ENCODE measurements at regions not wholly inside any gene's neighbourhood (a gene's known extent, or its start where the extent isn't known, plus 50 kb on each side); places are given as distances from the start of the nearest gene placed in this dataset.

GRCh38 chr1:67594764-67595163 is 90.2 kb upstream of the GADD45A start:
- FAIRE-seq: no peak
- 90 to 96% (median 93%) methylated on average over 2 of the region's 2 CpGs for WGBS, 3 donors
- H3K27me3 ChIP-seq (ENCODE audit: control insufficient read depth in 3 of 3, insufficient read depth in 3 of 3, low read length in 3 of 3): no peaks in the 10 kb centered on the region

GRCh38 chr1:67596674-67597073 is 88.3 kb upstream of the GADD45A start:
- FAIRE-seq (no peak), DNase-seq (no peak)
- H3K36me3 ChIP-seq (ENCODE audit: control insufficient read depth in 3 of 3, insufficient read depth in 2 of 3, low read depth in 1 of 3, low read length in 3 of 3): no peaks in the 10 kb centered on the region
- no peaks in the 10 kb centered on the region for H3K9me3 ChIP-seq (ENCODE audit: control insufficient read depth in 2 of 2, insufficient read depth in 1 of 2, low read depth in 1 of 2, low read length in 1 of 2)
- WGBS, 3 donors: 66 to 76% (median 75%) methylated on average over 3 of the region's 3 CpGs
- no peak overlapping the region for H3K4me3 ChIP-seq (ENCODE audit: low read depth in 1 of 3, low read length in 3 of 3)
- no peaks in the 10 kb centered on the region for H3K4me1 ChIP-seq (ENCODE audit: control insufficient read depth in 3 of 3, insufficient read depth in 2 of 3, low read depth in 1 of 3, low read length in 2 of 3)
- H3K27ac ChIP-seq (ENCODE audit: low read depth in 1 of 3, low read length in 2 of 3): no peak overlapping the region
- no peaks in the 10 kb centered on the region for H3K27me3 ChIP-seq (ENCODE audit: control insufficient read depth in 3 of 3, insufficient read depth in 3 of 3, low read length in 3 of 3)

More at GRCh38 chr1:67594764-67595163, 90.2 kb upstream of the GADD45A start:
- H3K36me3 ChIP-seq (ENCODE audit: control insufficient read depth in 3 of 3, insufficient read depth in 2 of 3, low read depth in 1 of 3, low read length in 3 of 3): no peaks in the 10 kb centered on the region
- H3K4me3 ChIP-seq (ENCODE audit: low read depth in 1 of 3, low read length in 3 of 3): no peak overlapping the region
- H3K4me1 ChIP-seq (ENCODE audit: control insufficient read depth in 3 of 3, insufficient read depth in 2 of 3, low read depth in 1 of 3, low read length in 2 of 3): no peaks in the 10 kb centered on the region
- H3K9me3 ChIP-seq (ENCODE audit: control insufficient read depth in 2 of 2, insufficient read depth in 1 of 2, low read depth in 1 of 2, low read length in 1 of 2): no peaks in the 10 kb centered on the region
- no peak overlapping the region for H3K27ac ChIP-seq (ENCODE audit: low read depth in 1 of 3, low read length in 2 of 3)
- DNase-seq: no peak

- WGBS, 3 donors: 69 to 81% (median 78%) methylated on average over 3 of the region's 3 CpGs
- Histone ChIP-seq H3K27me3 (ENCODE audit: control insufficient read depth in 3 of 3, insufficient read depth in 3 of 3, low read length in 3 of 3) (no peaks in the 10 kb centered on the region), H3K4me1 (ENCODE audit: control insufficient read depth in 3 of 3, insufficient read depth in 2 of 3, low read depth in 1 of 3, low read length in 2 of 3) (no peaks in the 10 kb centered on the region), H3K4me3 (ENCODE audit: low read depth in 1 of 3, low read length in 3 of 3) (no peak overlapping the region), H3K27ac (ENCODE audit: low read depth in 1 of 3, low read length in 2 of 3) (no peak overlapping the region), H3K36me3 (ENCODE audit: control insufficient read depth in 3 of 3, insufficient read depth in 2 of 3, low read depth in 1 of 3, low read length in 3 of 3) (no peaks in the 10 kb centered on the region), H3K9me3 (ENCODE audit: control insufficient read depth in 2 of 2, insufficient read depth in 1 of 2, low read depth in 1 of 2, low read length in 1 of 2) (no peaks in the 10 kb centered on the region)
- DNase-seq (no peak), FAIRE-seq (no peak)
Measured at GRCh38 chr1:67597336-67597735, 87.7 kb upstream of the GADD45A start.

GRCh38 chr1:67599085-67599484 is 85.9 kb upstream of the GADD45A start:
- no peak overlapping the region for H3K27ac ChIP-seq (ENCODE audit: low read depth in 1 of 3, low read length in 2 of 3)
- H3K4me1 ChIP-seq (ENCODE audit: control insufficient read depth in 3 of 3, insufficient read depth in 2 of 3, low read depth in 1 of 3, low read length in 2 of 3): no peaks in the 10 kb centered on the region
- no peaks in the 10 kb centered on the region for H3K36me3 ChIP-seq (ENCODE audit: control insufficient read depth in 3 of 3, insufficient read depth in 2 of 3, low read depth in 1 of 3, low read length in 3 of 3)
- 27 to 53% (median 47%) methylated on average over 1 of the region's 1 CpG for WGBS, 3 donors
- H3K27me3 ChIP-seq (ENCODE audit: control insufficient read depth in 3 of 3, insufficient read depth in 3 of 3, low read length in 3 of 3): no peaks in the 10 kb centered on the region
- no peak overlapping the region for H3K4me3 ChIP-seq (ENCODE audit: low read depth in 1 of 3, low read length in 3 of 3)
- DNase-seq: no peak
- FAIRE-seq: no peak
- H3K9me3 ChIP-seq (ENCODE audit: control insufficient read depth in 2 of 2, insufficient read depth in 1 of 2, low read depth in 1 of 2, low read length in 1 of 2): no peaks in the 10 kb centered on the region

GRCh38 chr1:67601539-67601938 is 83.5 kb upstream of the GADD45A start:
- H3K27me3 ChIP-seq (ENCODE audit: control insufficient read depth in 3 of 3, insufficient read depth in 3 of 3, low read length in 3 of 3): no peaks in the 10 kb centered on the region
- no peak overlapping the region for H3K27ac ChIP-seq (ENCODE audit: low read depth in 1 of 3, low read length in 2 of 3)
- H3K36me3 ChIP-seq (ENCODE audit: control insufficient read depth in 3 of 3, insufficient read depth in 2 of 3, low read depth in 1 of 3, low read length in 3 of 3): no peaks in the 10 kb centered on the region
- H3K9me3 ChIP-seq (ENCODE audit: control insufficient read depth in 2 of 2, insufficient read depth in 1 of 2, low read depth in 1 of 2, low read length in 1 of 2): no peaks in the 10 kb centered on the region
- 89 to 98% (median 92%) methylated on average over 3 of the region's 3 CpGs for WGBS, 3 donors
- no peaks in the 10 kb centered on the region for H3K4me1 ChIP-seq (ENCODE audit: control insufficient read depth in 3 of 3, insufficient read depth in 2 of 3, low read depth in 1 of 3, low read length in 2 of 3)
- FAIRE-seq (no peak), DNase-seq (no peak)
- H3K4me3 ChIP-seq (ENCODE audit: low read depth in 1 of 3, low read length in 3 of 3): no peak overlapping the region

GRCh38 chr1:67601955-67602354 is 83.0 kb upstream of the GADD45A start:
- WGBS, 3 donors: 75 to 92% (median 87%) methylated on average over 2 of the region's 2 CpGs
- no peaks in the 10 kb centered on the region for H3K27me3 ChIP-seq (ENCODE audit: control insufficient read depth in 3 of 3, insufficient read depth in 3 of 3, low read length in 3 of 3)
- no peak overlapping the region for H3K27ac ChIP-seq (ENCODE audit: low read depth in 1 of 3, low read length in 2 of 3)
- FAIRE-seq: no peak
- DNase-seq: no peak
- no peaks in the 10 kb centered on the region for H3K36me3 ChIP-seq (ENCODE audit: control insufficient read depth in 3 of 3, insufficient read depth in 2 of 3, low read depth in 1 of 3, low read length in 3 of 3)
- H3K9me3 ChIP-seq (ENCODE audit: control insufficient read depth in 2 of 2, insufficient read depth in 1 of 2, low read depth in 1 of 2, low read length in 1 of 2): no peaks in the 10 kb centered on the region
- H3K4me1 ChIP-seq (ENCODE audit: control insufficient read depth in 3 of 3, insufficient read depth in 2 of 3, low read depth in 1 of 3, low read length in 2 of 3): no peaks in the 10 kb centered on the region
- H3K4me3 ChIP-seq (ENCODE audit: low read depth in 1 of 3, low read length in 3 of 3): no peak overlapping the region

GRCh38 chr1:67604778-67605177 is 80.2 kb upstream of the GADD45A start:
- Histone ChIP-seq H3K4me1 (ENCODE audit: control insufficient read depth in 3 of 3, insufficient read depth in 2 of 3, low read depth in 1 of 3, low read length in 2 of 3) (no peaks in the 10 kb centered on the region), H3K27me3 (ENCODE audit: control insufficient read depth in 3 of 3, insufficient read depth in 3 of 3, low read length in 3 of 3) (no peaks in the 10 kb centered on the region), H3K4me3 (ENCODE audit: low read depth in 1 of 3, low read length in 3 of 3) (no peak overlapping the region), H3K9me3 (ENCODE audit: control insufficient read depth in 2 of 2, insufficient read depth in 1 of 2, low read depth in 1 of 2, low read length in 1 of 2) (no peaks in the 10 kb centered on the region), H3K27ac (ENCODE audit: low read depth in 1 of 3, low read length in 2 of 3) (no peak overlapping the region), H3K36me3 (ENCODE audit: control insufficient read depth in 3 of 3, insufficient read depth in 2 of 3, low read depth in 1 of 3, low read length in 3 of 3) (no peaks in the 10 kb centered on the region)
- no peak for FAIRE-seq
- 71 to 76% (median 72%) methylated on average over 5 of the region's 5 CpGs for WGBS, 3 donors
- no peak for DNase-seq

- H3K27me3 ChIP-seq (ENCODE audit: control insufficient read depth in 3 of 3, insufficient read depth in 3 of 3, low read length in 3 of 3): no peaks in the 10 kb centered on the region
- H3K4me3 ChIP-seq (ENCODE audit: low read depth in 1 of 3, low read length in 3 of 3): no peak overlapping the region
- FAIRE-seq: no peak
- H3K36me3 ChIP-seq (ENCODE audit: control insufficient read depth in 3 of 3, insufficient read depth in 2 of 3, low read depth in 1 of 3, low read length in 3 of 3): no peaks in the 10 kb centered on the region
- DNase-seq: no peak
- 89 to 94% (median 90%) methylated on average over 7 of the region's 7 CpGs for WGBS, 3 donors
- H3K9me3 ChIP-seq (ENCODE audit: control insufficient read depth in 2 of 2, insufficient read depth in 1 of 2, low read depth in 1 of 2, low read length in 1 of 2): no peaks in the 10 kb centered on the region
- no peak overlapping the region for H3K27ac ChIP-seq (ENCODE audit: low read depth in 1 of 3, low read length in 2 of 3)
- H3K4me1 ChIP-seq (ENCODE audit: control insufficient read depth in 3 of 3, insufficient read depth in 2 of 3, low read depth in 1 of 3, low read length in 2 of 3): no peaks in the 10 kb centered on the region
Measured at GRCh38 chr1:67605209-67605780, 79.7 kb upstream of the GADD45A start.

- no peaks in the 10 kb centered on the region for H3K9me3 ChIP-seq (ENCODE audit: control insufficient read depth in 2 of 2, insufficient read depth in 1 of 2, low read depth in 1 of 2, low read length in 1 of 2)
- H3K27ac ChIP-seq (ENCODE audit: low read depth in 1 of 3, low read length in 2 of 3): no peak overlapping the region
- FAIRE-seq (no peak), DNase-seq (no peak)
- no peaks in the 10 kb centered on the region for H3K4me1 ChIP-seq (ENCODE audit: control insufficient read depth in 3 of 3, insufficient read depth in 2 of 3, low read depth in 1 of 3, low read length in 2 of 3)
- H3K4me3 ChIP-seq (ENCODE audit: low read depth in 1 of 3, low read length in 3 of 3): no peak overlapping the region
- no peaks in the 10 kb centered on the region for H3K36me3 ChIP-seq (ENCODE audit: control insufficient read depth in 3 of 3, insufficient read depth in 2 of 3, low read depth in 1 of 3, low read length in 3 of 3)
- 75 to 80% (median 76%) methylated on average over 4 of the region's 4 CpGs for WGBS, 3 donors
- no peaks in the 10 kb centered on the region for H3K27me3 ChIP-seq (ENCODE audit: control insufficient read depth in 3 of 3, insufficient read depth in 3 of 3, low read length in 3 of 3)
Measured at GRCh38 chr1:67607286-67607685, 77.7 kb upstream of the GADD45A start.

Measured in small intestine (tissue), 7 donors.